IPS-15b (cell line): ENCODE measurements at regions not wholly inside any gene's neighbourhood (a gene's known extent, or its start where the extent isn't known, plus 50 kb on each side); places are given as distances from the start of the nearest gene placed in this dataset.

Source experiments
- H3K27me3 ChIP-seq: one replicate; pipeline ENCODE4 v1.6.1; 2013; ENCODE audit warnings: low read length; ENCODE audit not compliant: control insufficient read depth, insufficient read depth
- H3K36me3 ChIP-seq: one replicate; pipeline ENCODE4 v1.6.1; 2013; ENCODE audit warnings: low read length; ENCODE audit not compliant: control insufficient read depth, insufficient read depth
- H3K4me1 ChIP-seq: one replicate; pipeline ENCODE4 v1.6.1; 2013; ENCODE audit warnings: mild to moderate bottlenecking, low read length; ENCODE audit not compliant: control insufficient read depth, insufficient read depth
- H3K4me3 ChIP-seq: one replicate; pipeline ENCODE4 v1.5.1; 2013; ENCODE audit warnings: low read depth, low read length
- H3K9ac ChIP-seq: one replicate; pipeline ENCODE4 v1.6.1; 2013; ENCODE audit warnings: low read depth, mild to moderate bottlenecking, low read length
- H3K9me3 ChIP-seq: one replicate; pipeline ENCODE4 v1.6.1; 2013; ENCODE audit warnings: mild to moderate bottlenecking, low read length; ENCODE audit not compliant: control insufficient read depth, insufficient read depth

- no peaks in the 10 kb centered on the region for H3K27me3 ChIP-seq
- H3K36me3 ChIP-seq = no peaks in the 10 kb centered on the region
- no peak overlapping the region for H3K4me3 ChIP-seq
- H3K9me3 ChIP-seq = no peaks in the 10 kb centered on the region
- H3K9ac ChIP-seq = no peak overlapping the region
- no peaks in the 10 kb centered on the region for H3K4me1 ChIP-seq
These were observed 230.6 kb downstream of the ALDH8A1 start for GRCh38 chr6:134719286-134719685.

- Histone ChIP-seq H3K4me3 (no peak overlapping the region), H3K27me3 (no peaks in the 10 kb centered on the region), H3K36me3 (no peaks in the 10 kb centered on the region), H3K9me3 (no peaks in the 10 kb centered on the region), H3K4me1 (no peaks in the 10 kb centered on the region), H3K9ac (no peak overlapping the region)
These were observed 235.2 kb downstream of the ALDH8A1 start for GRCh38 chr6:134714679-134715078.

- Histone ChIP-seq H3K9me3 (no peaks in the 10 kb centered on the region), H3K27me3 (no peaks in the 10 kb centered on the region), H3K36me3 (no peaks in the 10 kb centered on the region), H3K9ac (no peak overlapping the region), H3K4me1 (no peaks in the 10 kb centered on the region), H3K4me3 (no peak overlapping the region)
These were observed 235.8 kb downstream of the ALDH8A1 start for GRCh38 chr6:134714113-134714512.

- H3K27me3 ChIP-seq = no peaks in the 10 kb centered on the region
- H3K9ac ChIP-seq = no peak overlapping the region
- H3K4me1 ChIP-seq = peaks cover 2% of the 10 kb centered on the region
These were observed 237.6 kb downstream of the ALDH8A1 start for GRCh38 chr6:134712311-134712710.

GRCh38 chr6:134708079-134708478, 241.8 kb downstream of the ALDH8A1 start:
- no peaks in the 10 kb centered on the region for H3K9me3 ChIP-seq
- no peaks in the 10 kb centered on the region for H3K27me3 ChIP-seq
- no peak overlapping the region for H3K9ac ChIP-seq
- H3K4me1 ChIP-seq = peaks cover 2% of the 10 kb centered on the region
- no peak overlapping the region for H3K4me3 ChIP-seq
- no peaks in the 10 kb centered on the region for H3K36me3 ChIP-seq

More at GRCh38 chr6:134712311-134712710, 237.6 kb downstream of the ALDH8A1 start:
- Histone ChIP-seq H3K9me3 (no peaks in the 10 kb centered on the region), H3K36me3 (no peaks in the 10 kb centered on the region), H3K4me3 (no peak overlapping the region)

GRCh38 chr6:134707342-134708031, 242.4 kb downstream of the ALDH8A1 start:
- Histone ChIP-seq H3K9ac (no peak overlapping the region), H3K36me3 (no peaks in the 10 kb centered on the region), H3K9me3 (no peaks in the 10 kb centered on the region), H3K4me3 (no peak overlapping the region), H3K27me3 (no peaks in the 10 kb centered on the region), H3K4me1 (peaks cover 2% of the 10 kb centered on the region)

GRCh38 chr6:134706806-134707205, 243.1 kb downstream of the ALDH8A1 start:
- H3K9ac ChIP-seq = no peak overlapping the region
- H3K4me3 ChIP-seq = no peak overlapping the region
- H3K9me3 ChIP-seq = no peaks in the 10 kb centered on the region
- H3K27me3 ChIP-seq = no peaks in the 10 kb centered on the region
- peaks cover 2% of the 10 kb centered on the region for H3K4me1 ChIP-seq
- no peaks in the 10 kb centered on the region for H3K36me3 ChIP-seq

- Histone ChIP-seq H3K9me3 (no peaks in the 10 kb centered on the region), H3K4me1 (peaks cover 2% of the 10 kb centered on the region), H3K36me3 (no peaks in the 10 kb centered on the region), H3K9ac (no peak overlapping the region), H3K27me3 (no peaks in the 10 kb centered on the region), H3K4me3 (no peak overlapping the region)
These were observed 243.7 kb downstream of the ALDH8A1 start for GRCh38 chr6:134706153-134706552.

- Histone ChIP-seq H3K4me3 (no peak overlapping the region), H3K27me3 (no peaks in the 10 kb centered on the region), H3K9ac (no peak overlapping the region), H3K9me3 (no peaks in the 10 kb centered on the region), H3K36me3 (no peaks in the 10 kb centered on the region), H3K4me1 (peaks cover 2% of the 10 kb centered on the region)
These were observed 246.7 kb downstream of the ALDH8A1 start for GRCh38 chr6:134703206-134703605.

- H3K4me1 ChIP-seq = no peaks in the 10 kb centered on the region
- no peaks in the 10 kb centered on the region for H3K9me3 ChIP-seq
These were observed 247.6 kb downstream of the ALDH8A1 start for GRCh38 chr6:134702279-134702678.

GRCh38 chr6:134701301-134701700, 248.6 kb downstream of the ALDH8A1 start:
- H3K9me3 ChIP-seq = no peaks in the 10 kb centered on the region
- H3K4me1 ChIP-seq = no peaks in the 10 kb centered on the region
- H3K36me3 ChIP-seq = no peaks in the 10 kb centered on the region
- H3K9ac ChIP-seq = no peak overlapping the region
- no peak overlapping the region for H3K4me3 ChIP-seq
- H3K27me3 ChIP-seq = no peaks in the 10 kb centered on the region

More at GRCh38 chr6:134702279-134702678, 247.6 kb downstream of the ALDH8A1 start:
- H3K4me3 ChIP-seq = no peak overlapping the region
- no peaks in the 10 kb centered on the region for H3K36me3 ChIP-seq
- no peak overlapping the region for H3K9ac ChIP-seq
- H3K27me3 ChIP-seq = no peaks in the 10 kb centered on the region

GRCh38 chr6:134698228-134698627, 251.7 kb downstream of the ALDH8A1 start:
- no peak overlapping the region for H3K4me3 ChIP-seq
- H3K9me3 ChIP-seq = no peaks in the 10 kb centered on the region
- no peaks in the 10 kb centered on the region for H3K27me3 ChIP-seq
- H3K36me3 ChIP-seq = no peaks in the 10 kb centered on the region
- H3K9ac ChIP-seq = no peak overlapping the region
- no peaks in the 10 kb centered on the region for H3K4me1 ChIP-seq
